ENCODE measurements at regions not wholly inside any gene's neighbourhood (a gene's known extent, or its start where the extent isn't known, plus 50 kb on each side); places are given as distances from the start of the nearest gene placed in this dataset.

DNA sequence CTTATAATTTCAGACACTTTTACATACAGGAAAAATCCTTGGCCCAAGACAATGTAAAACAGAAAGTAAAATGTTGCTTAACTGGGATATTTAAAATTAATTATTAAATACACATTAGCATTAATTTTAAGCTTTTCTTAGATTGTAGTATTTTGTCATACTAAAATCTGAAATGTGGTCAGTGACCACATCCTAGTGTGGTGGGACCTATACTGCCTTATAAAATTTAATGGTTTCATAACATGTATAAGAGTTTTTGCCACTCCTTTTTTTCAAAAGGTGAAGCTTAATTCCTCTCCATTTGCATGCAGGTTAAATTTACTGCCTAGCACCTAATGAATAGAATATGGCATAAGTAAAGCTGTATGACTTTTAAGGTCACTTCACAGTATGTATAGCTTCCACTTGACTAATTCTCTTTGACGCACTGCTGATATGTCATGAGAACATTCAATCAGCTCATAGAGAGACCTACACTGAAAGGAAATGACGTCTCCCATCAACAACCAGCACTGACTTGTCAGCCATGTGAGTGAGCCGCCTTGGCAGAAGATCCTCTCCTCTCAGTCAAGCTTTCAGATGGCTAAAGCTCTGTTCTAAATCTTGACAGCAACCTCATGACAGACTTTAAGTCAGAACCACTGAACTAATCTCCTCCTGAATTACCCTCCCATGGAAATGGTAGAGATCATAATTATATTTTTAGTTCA lies 847.8 kb downstream of the SI start:
- no peak for DNase-seq

DNA sequence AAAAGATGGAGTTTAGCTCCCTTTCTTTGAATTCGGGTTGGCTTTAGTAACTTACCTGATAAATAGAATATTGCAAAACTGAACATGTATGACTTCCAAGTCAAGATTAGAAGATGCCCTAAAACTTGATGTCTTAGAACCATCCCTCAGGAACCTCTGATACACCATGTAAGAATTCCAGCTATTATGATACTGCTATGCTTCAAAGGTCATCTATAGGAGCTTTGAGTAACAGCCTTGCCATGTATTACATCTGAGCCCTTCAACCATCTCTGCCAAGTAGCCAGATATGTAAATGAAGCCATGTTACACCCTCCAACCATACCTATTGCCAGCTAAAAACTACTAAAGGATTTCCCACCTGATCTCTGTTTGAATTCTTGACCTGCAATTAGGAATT lies 854.2 kb downstream of the SI start:
- DNase-seq = no peak

DNA sequence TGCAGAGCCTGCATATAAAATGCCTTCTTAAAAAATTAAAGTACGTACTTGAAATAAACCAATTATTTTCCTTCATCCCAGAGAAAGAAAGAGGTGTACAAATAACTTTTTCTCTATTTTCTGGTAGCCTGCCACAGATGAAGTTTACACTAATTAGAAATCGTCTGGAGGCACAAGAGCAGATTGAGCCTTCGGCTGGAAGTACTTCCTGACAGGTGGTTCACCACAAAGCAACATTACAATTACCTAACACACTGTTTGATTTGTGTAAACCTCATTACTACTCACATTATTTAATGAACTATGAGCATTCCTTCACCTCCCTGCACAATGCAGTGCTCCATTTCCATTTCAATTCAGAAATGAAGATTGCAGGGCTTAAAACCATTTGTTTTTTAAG lies 856.1 kb downstream of the SI start:
- DNase-seq = no peak

DNA sequence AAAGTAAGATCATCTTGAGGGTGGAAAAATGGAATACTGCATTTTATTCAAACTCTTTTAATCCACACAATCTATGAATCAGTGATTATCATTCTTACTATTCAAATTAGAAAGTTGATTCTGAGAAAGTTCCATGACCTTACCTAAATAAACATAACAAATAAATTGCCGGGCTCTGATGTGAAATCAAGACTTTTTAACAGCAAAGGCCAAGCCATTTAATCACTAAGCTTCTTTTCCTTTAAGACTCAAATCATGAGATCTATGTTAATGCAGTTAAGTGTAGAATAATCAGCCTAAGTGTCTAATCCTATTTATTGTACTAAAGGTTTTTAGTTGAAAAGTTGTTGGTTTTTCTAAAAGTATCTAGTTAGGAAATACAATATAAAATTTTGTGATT lies 857.0 kb downstream of the SI start:
- no peak for DNase-seq

DNA sequence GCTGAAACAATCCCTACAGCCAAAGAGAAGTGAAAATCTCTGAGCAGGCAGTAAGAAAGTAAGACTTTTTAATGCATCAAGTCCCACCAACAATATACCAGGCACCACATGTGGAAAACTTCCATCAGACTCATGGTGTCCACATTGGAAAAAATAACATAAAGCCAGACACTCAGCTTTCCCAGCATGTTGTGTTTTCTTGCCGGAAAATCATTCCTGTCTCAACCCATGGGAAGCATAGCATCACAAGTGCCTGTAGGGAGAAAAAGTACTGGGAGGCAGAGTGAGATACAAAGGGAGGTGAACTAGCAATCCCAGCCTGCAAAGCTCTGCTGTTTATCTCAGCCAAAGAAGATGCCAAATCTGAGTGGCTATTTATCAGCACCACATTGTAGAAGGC lies 868.9 kb downstream of the SI start:
- DNase-seq = no peak

DNA sequence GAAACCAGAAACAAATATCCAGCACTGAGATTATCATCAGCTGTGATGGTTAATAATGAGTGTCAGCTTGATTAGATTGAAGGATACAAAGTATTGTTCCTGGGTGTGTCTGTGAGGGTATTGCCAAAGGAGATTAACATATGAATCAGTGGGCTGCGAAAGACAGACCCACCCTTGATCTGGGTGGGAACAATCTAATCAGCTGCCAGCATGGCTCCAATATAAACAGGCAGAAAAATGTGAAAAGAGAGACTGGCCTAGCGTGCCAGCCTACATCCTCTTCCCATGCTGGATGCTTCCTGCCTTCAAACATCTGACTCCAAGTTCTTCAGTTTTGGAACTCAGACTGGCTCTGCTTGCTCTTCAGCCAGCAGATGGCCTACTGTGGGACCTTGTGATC lies 869.5 kb downstream of the SI start:
- DNase-seq = no peak

DNA sequence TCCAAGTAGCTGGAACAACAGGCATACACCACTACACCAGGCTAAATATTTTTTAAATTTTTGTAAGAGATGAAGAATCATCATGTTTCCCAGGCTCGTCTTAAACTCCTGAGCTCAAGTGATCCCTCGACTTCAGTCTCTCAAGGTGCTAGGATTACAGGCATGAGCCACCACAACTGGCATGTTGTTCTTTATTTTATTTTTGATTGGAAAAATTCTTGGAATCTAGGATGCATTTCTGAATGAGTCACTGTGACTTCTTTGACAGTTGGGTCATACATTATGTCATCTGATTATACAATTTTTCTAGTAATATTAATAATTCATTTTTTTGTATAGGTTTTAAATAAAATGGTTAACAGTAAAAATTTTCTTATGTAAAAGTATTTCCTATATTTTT lies 870.2 kb downstream of the SI start:
- no peak for DNase-seq

DNA sequence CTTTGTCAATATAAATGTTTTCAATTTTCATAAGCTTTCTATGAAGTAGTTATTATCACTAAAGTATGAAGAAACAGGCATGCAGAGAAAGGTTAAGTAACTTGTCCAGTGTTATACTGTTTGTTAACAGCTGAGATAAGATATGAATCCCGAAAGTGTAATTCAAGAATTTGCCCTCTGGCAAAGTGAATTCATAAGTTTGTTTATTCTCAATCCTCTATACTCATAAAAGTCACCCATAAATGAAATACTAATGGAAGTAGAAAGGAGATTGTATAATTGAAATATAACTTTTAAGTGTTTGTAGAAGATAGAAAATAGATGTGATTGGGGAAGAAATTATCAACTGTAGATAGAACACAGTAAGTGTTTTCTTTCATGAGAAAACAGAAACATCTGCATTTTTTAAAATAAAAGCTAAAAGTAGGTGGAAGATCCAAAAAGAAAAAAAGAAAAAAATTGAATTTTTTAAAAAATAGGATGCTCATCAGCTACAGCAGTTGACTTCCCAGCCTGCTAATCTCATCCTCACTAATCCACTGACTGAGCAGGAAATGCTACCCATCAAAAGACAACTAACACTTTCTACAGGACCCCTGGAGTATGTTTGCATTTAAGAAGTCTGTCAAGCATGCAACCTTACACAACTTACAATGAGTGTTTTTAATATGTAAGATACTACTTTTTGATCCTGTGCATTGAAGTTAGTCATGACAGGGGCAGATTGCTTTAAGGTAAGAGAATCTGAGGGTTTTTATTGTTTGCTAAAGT lies 878.1 kb downstream of the SI start:
- no peak for DNase-seq

DNA sequence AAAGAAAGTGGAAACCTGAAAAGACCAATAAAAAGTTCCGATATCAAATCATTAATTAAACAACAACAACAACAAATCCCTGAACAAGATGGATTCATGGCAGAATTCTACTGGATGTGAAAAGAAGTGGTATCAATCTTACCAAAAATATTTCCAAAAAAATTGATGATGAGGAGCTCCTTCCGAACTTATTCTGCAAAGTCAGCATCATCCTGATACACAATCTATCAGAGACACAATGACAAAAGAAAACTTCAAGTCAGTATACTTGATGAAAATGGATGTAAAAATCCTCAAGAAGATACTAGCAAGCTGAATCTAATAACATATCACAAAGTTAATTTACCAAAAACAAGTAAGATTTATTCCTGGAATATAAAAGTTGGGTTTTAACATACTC lies 881.8 kb downstream of the SI start:
- DNase-seq = no peak

DNA sequence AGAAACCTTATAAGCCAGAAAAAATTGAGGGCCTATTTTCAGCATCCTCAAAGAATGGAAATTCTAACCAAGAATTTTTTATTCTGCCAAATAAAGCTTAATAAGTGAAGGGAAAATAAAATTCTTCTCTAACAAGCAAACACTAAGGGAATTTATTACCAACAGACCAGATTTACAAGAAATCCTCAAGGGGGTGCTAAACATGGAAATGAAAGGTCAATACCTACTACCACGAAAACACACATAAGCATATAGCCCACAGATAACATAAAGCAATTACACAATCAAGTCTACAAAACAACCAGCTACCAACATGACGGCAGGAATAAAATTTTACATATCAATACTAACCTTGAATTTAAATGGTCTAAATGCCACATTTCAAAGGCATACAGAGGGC lies 883.5 kb downstream of the SI start:
- no peak for DNase-seq

DNA sequence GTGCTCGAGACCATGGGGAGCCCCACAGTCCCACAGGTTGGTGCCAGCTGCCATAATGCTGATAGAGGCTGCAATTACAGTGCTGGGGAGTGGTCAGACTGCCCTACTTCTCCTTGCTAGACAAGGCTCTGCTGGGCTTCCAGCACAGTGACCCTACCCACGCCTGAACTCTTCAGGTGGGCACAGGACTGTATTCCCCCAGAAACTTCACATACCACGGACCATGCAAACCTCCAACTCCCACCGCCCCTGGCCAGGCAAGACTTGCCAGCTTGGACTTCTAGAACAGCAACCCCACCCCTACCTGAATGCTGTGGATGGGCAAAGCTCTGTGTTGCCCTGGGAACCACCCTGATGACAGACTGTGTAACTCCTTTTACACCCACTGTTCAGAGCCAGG lies 885.3 kb downstream of the SI start:
- no peak for DNase-seq

DNA sequence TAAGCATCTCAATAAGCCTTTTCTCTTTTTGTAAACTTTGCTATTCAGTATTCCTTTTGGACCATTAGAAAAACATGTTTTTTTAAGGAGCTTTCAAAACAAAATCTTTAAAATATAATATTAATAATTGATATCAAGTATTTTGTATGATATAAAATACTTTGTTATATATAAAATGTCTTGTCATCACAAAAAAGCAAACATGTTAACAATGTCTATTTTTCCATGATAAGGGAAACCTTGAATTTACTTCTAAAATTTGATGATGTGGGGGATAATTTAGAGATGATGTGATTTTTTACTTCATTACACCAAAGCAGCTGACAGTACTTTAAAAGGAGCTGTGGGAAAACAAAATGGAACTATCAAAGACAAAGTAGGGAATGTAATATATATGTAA lies 887.7 kb downstream of the SI start:
- DNase-seq = no peak

DNA sequence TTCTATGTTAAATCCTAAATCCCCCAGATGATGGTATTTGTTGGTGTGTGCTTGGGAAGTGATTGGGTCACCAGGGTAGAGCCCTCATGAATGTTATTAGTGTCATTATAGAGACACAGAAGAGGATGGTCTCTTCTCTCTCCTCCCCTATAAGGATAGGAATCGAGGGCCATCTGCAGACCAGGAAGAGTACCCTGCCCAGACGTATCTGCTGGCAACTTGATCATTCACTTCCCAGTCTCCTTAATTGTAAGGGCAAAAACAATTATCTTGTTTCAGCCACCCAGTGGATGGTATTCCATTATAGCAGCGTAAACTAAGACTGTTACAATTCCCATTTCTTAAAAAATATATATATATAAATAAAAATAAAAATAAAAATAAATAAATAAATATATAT lies 892.2 kb downstream of the SI start:
- no peak for DNase-seq

DNA sequence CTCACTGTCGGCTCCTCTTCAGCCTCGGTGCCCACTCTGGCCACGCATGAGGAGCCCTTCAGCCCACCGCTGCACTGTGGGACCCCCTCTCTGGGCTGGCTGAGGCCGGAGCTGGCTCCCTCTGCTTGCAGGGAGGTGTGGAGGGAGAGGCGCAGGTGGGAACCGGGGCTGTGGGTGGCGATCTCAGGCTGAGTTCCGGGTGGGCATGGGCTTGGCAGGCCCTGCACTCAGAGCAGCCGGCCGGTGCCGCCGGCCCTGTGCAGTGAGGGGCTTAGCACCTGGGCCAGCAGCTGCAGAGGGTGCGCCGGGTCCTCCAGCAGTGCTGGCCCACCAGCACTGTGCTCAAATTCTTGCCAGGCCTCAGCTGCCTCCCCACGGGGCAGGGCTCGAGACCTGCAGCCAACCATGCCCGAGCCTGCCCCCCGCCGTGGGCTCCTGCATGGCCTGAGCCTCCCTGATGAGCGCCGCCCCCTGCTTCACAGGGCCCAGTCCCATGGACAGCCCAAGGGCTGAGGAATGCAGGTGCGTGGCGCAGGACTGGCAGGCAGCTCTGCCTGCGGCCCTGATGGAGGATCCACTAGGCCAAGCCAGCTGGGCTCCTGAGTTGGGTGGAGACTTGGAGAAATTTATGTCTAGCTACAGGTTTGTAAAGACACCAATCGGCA lies 899.1 kb downstream of the SI start:
- no peak for DNase-seq

DNA sequence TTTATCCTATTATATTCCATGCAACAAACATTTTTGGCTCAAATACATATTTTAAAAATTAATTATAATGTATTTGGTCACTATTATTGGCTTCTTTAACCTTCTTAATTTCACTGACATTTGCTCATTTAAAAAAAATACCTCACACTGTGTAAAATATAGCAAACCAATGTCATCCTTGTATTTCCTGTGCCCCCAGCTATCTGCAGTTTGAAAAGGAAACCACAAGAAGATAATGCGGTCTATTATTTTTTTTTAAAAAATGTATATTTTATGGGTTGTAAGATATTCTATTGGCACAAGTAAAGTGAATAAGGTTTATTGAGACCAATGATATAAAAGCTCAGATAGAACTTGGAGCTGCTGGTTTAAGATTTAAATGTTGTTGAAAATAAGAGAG lies 904.2 kb downstream of the SI start:
- no peak for DNase-seq

DNA sequence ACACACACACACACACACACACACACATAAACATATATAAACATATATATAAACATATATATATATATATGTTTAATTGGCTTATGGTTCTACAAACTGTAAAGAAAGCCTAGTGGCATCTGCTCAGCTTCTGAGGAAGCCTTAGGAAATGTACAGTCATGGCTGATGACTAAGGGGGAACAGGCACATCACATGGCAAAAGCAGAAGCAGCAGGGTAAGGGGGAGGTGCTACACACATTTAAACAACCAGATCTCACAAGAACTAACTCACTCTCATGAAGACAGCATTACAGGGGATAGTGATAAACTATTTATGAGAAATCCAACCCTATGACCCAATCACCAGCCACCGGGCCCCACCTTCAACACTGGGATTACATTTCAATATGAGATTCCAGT lies 922.9 kb downstream of the SI start:
- DNase-seq = no peak

DNA sequence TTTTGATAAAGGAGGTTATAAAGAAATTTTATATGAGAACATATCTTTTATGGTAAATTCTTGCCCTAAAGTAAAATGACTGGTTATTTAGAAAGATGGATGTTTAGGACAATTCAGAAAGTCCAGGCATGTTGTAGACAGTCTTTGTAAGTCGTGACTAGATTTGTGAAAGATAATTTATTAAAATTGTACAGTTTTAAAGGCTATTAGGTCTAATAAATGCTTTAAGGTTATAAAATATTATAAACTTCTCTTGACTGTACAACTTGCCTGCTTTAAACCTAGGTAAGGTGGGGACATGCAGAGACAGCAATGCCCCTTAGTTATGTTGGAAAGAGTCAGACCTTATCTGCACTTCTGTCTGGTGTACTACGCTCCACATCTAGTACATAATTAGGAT lies 933.5 kb downstream of the SI start:
- no peak for DNase-seq

DNA sequence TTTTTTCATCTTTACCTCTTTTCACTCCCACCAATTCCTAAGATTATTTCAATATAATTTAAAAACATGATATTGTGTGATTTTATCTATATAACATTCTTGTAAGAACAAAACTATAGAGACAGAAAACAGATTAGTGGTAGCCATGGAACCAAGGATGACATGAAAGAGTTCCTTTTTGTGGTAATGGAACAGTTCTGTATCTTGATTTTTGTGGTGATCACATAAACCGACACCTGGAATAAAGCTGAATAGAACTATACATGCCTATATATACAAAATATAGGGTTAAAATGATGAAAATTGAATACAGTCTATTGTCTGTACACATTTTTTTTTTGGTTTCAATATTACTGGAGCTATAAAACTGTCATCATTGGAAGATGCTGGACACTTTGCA lies 945.4 kb downstream of the SI start:
- no peak for DNase-seq

DNA sequence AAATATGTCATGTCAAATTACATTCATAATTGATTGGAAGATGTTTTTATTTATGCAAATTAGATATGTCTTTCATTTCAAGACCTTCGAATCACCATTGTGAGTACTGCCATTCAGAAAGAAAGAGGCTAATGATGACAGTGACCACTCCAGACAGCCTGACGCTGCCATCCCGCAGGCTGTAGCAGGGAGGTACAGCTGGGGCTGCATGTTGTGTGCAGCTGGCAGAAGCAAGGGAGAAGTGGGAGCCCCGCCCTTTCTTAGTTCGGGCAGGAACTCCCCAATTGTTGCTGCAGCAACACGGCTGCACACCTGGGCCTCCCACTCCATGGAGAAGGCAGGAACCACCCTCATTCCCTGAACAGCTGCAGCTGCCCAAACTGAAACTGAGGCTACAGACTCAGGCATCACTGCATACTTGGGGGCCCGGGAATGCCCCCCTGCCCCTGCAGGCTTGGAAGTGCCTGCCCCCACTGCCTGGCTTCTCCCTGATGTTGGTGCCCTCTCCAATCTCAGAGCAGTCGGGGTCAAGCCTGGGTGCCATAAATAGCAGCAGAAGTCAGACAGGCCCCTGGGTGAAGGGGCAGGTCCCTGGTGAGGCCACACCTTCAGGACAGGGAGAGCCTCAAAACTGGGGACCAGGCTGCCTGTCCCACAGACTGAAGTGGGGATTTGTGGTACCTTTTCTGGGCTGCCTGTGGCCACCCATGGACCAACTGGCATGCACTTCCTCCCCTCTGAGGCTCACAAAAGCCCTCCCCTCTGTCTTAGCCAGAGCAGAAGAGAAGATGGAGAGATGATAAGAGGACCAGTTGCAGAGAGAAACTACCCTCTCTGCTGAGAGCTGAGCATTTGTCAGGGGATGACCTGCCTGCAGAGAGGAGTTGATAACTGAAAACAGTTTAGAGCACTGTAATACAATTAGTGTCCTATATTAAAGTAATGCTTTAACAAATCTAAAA lies 964.6 kb downstream of the SI start:
- DNase-seq = no peak

DNA sequence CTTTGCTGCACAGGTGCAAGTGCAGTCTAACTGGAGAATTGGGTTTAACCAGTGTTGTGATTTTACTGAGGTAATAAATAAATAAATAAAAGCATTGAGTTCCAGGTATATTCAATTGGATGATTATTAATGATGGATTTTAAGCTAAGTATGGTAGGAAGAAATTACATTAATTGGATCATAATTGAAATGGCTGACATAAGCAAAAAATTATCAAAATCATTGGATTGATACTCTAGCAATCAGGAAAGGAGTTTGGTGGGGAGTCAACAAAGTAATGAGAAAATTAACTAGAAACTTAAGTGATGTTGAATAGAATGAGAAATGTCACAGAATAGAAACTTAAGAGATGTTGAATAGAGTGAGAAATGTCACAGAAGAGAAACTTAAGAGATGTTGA lies 981.9 kb downstream of the SI start:
- DNase-seq = no peak

DNA sequence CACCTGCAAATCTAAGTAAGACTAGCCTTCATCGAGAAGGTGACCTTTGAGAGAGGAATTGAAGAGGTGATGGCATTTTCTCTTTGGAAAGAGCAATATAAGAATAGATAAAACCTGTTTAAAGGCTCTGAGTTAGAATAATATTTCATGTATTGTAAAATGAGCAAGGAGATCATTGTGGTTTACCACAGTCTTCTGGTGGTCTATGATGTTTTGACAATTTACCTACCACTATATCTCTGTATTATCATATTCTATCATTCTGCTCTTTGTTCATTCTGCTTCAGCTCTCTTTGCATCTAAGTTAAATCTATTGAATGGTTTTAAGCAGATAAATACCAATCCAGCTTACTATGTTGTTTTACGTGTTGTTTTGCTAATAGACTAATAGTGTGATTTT lies 982.3 kb downstream of the SI start:
- DNase-seq = no peak

DNA sequence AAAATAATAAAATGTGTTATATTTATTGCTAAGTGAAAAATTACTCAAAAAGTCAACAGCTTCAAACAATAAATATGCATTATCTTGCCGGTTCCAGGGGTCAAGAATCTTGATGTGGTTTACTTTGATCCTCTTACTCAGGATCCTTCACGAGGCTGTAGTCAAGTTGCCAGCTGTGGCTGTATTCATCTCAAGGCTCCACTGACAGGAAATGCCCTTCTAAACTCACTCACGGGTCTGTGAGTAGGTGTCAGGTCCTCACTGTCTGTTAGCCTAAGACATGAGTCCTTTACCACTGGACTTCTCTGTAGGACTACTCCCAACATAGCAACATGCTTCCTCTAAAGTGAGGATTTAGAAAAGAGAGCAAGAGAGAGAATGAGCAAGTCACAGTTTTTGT lies 983.0 kb downstream of the SI start:
- no peak for DNase-seq

DNA sequence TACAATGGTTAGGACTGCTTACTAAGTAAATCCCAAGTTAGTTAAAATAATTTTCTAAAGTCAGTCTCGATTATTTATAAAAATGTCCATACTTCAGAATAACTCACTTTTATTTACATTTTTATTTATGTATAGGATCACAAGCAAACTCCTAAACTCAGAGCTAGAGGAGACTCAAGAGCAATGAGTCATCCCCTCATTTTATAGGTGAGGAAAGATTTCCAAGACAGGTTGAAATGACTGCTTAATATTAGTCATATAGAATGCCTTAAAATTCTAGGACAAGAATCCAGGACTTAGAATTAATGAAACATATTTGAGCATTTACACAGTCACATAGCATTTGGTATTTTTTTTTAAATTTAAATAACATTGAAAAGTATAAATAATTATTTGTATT lies 983.8 kb downstream of the SI start:
- DNase-seq = no peak

Data from activated CD4-positive, CD25-positive, alpha-beta regulatory T cell (primary cell).